ENCODE measurements at regions not wholly inside any gene's neighbourhood (a gene's known extent, or its start where the extent isn't known, plus 50 kb on each side); places are given as distances from the start of the nearest gene placed in this dataset.

GRCh38 chr6:40831381-40831780, 207.6 kb downstream of the UNC5CL start:
- DNase-seq, result no peak

- DNase-seq, result no peak
Observed at GRCh38 chr6:40825102-40825501, 213.9 kb downstream of the UNC5CL start.

GRCh38 chr6:40823917-40824891, 214.8 kb downstream of the UNC5CL start:
- peak; percentile 7 for DNase-seq

GRCh38 chr6:40822619-40823018, 216.4 kb downstream of the UNC5CL start:
- DNase-seq, result no peak

- DNase-seq, result peak; percentile 19
Observed at GRCh38 chr6:40819182-40819834, 219.7 kb downstream of the UNC5CL start.

- no peak for DNase-seq
Observed at GRCh38 chr6:40817369-40817768, 221.7 kb downstream of the UNC5CL start.

GRCh38 chr6:40816601-40817000, 222.4 kb downstream of the UNC5CL start:
- DNase-seq, result no peak

- DNase-seq, result no peak
Observed at GRCh38 chr6:40815731-40816130, 223.3 kb downstream of the UNC5CL start.

- DNase-seq, result no peak
Observed at GRCh38 chr6:40810171-40810570, 223.0 kb upstream of the LRFN2 start.

GRCh38 chr6:40809627-40810026, 222.5 kb upstream of the LRFN2 start:
- no peak for DNase-seq

- DNase-seq, result no peak
Observed at GRCh38 chr6:40807484-40807883, 220.3 kb upstream of the LRFN2 start.

- DNase-seq, result no peak
Observed at GRCh38 chr6:40806256-40806864, 219.2 kb upstream of the LRFN2 start.

- no peak for DNase-seq
Observed at GRCh38 chr6:40805336-40805735, 218.2 kb upstream of the LRFN2 start.

- DNase-seq, result no peak
Observed at GRCh38 chr6:40804905-40805304, 217.7 kb upstream of the LRFN2 start.

- DNase-seq, result no peak
Observed at GRCh38 chr6:40803897-40804702, 216.9 kb upstream of the LRFN2 start.

- DNase-seq, result no peak
Observed at GRCh38 chr6:40802481-40802880, 215.3 kb upstream of the LRFN2 start.

- DNase-seq, result no peak
Observed at GRCh38 chr6:40799296-40800140, 212.4 kb upstream of the LRFN2 start.

- no peak for DNase-seq
Observed at GRCh38 chr6:40798069-40798770, 211.1 kb upstream of the LRFN2 start.

- DNase-seq, result no peak
Observed at GRCh38 chr6:40796260-40797221, 209.4 kb upstream of the LRFN2 start.

GRCh38 chr6:40794586-40794985, 207.4 kb upstream of the LRFN2 start:
- DNase-seq, result no peak
